ENCODE measurements at regions not wholly inside any gene's neighbourhood (a gene's known extent, or its start where the extent isn't known, plus 50 kb on each side); places are given as distances from the start of the nearest gene placed in this dataset.

DNA sequence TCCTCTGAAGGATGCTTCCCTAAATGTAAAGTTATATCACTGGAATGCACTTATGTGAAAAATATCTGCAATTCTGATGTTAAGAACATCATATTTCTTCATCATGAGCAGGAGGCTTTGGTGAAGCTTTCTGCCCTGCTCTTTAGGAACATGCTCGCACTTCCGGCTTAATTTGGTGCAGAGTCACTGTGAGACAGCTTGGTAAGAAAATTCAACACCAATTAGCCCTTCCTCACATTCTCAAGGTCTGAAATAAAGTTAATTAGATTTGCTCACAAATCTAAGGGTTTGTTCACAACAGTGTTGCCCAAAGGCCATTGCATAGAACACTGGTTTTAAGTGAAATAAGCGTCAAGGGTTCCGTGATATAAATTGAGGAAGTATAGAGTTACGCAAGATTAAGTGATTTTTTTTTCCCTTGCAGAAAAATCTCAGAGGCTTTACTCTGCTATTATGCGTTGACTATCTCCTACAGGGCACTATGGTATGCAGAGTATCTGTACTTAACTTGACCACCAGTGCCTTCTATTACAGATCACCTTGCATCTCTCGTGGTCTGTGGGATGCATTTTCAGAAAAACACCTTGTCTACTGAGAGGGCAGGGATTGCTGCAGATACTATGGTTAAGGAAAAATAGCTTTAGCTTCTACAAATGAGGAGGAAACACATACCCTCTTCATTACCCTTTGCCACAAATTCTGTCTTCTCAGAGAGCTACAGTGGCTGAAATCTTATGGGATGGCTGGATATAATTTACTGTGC lies 953.9 kb downstream of the TYW1 start:
- TF ChIP-seq, protein P1, sequence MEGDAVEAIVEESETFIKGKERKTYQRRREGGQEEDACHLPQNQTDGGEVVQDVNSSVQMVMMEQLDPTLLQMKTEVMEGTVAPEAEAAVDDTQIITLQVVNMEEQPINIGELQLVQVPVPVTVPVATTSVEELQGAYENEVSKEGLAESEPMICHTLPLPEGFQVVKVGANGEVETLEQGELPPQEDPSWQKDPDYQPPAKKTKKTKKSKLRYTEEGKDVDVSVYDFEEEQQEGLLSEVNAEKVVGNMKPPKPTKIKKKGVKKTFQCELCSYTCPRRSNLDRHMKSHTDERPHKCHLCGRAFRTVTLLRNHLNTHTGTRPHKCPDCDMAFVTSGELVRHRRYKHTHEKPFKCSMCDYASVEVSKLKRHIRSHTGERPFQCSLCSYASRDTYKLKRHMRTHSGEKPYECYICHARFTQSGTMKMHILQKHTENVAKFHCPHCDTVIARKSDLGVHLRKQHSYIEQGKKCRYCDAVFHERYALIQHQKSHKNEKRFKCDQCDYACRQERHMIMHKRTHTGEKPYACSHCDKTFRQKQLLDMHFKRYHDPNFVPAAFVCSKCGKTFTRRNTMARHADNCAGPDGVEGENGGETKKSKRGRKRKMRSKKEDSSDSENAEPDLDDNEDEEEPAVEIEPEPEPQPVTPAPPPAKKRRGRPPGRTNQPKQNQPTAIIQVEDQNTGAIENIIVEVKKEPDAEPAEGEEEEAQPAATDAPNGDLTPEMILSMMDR (IDR thresholded peaks at IDR 0.05 in 4 of 5, conservative IDR thresholded peaks at IDR 0.05 in 1 of 5), result no peak
- no peak for TF ChIP-seq POLR2A (IDR thresholded peaks at IDR 0.05)

Measured in gastrocnemius medialis (tissue), 4 donors.